ENCODE measurements at regions not wholly inside any gene's neighbourhood (a gene's known extent, or its start where the extent isn't known, plus 50 kb on each side); places are given as distances from the start of the nearest gene placed in this dataset.
"Not testable (repeated sequence)": the region's sequence is repeated elsewhere in the genome, so short reads cannot be mapped to it uniquely, and the experiment has no call there.

GRCh38 chr9:18032636-18033035 is 441.3 kb upstream of the ADAMTSL1 start:
- DNase-seq (ENCODE audit: low read depth): no peak

- DNase-seq (ENCODE audit: low read depth): no peak
Measured at GRCh38 chr9:18036422-18037187, 437.3 kb upstream of the ADAMTSL1 start.

GRCh38 chr9:18037981-18038380 is 436.0 kb upstream of the ADAMTSL1 start:
- DNase-seq (ENCODE audit: low read depth): no peak

GRCh38 chr9:18040327-18040726 is 433.6 kb upstream of the ADAMTSL1 start:
- no peak for DNase-seq (ENCODE audit: low read depth)

GRCh38 chr9:18043978-18044377 is 430.0 kb upstream of the ADAMTSL1 start:
- DNase-seq (ENCODE audit: low read depth): no peak

- DNase-seq (ENCODE audit: low read depth): no peak
Measured at GRCh38 chr9:18045326-18045725, 428.6 kb upstream of the ADAMTSL1 start.

GRCh38 chr9:18046068-18046467 is 427.9 kb upstream of the ADAMTSL1 start:
- no peak for DNase-seq (ENCODE audit: low read depth)

- DNase-seq (ENCODE audit: low read depth): no peak
Measured at GRCh38 chr9:18051638-18052037, 422.3 kb upstream of the ADAMTSL1 start.

DNA sequence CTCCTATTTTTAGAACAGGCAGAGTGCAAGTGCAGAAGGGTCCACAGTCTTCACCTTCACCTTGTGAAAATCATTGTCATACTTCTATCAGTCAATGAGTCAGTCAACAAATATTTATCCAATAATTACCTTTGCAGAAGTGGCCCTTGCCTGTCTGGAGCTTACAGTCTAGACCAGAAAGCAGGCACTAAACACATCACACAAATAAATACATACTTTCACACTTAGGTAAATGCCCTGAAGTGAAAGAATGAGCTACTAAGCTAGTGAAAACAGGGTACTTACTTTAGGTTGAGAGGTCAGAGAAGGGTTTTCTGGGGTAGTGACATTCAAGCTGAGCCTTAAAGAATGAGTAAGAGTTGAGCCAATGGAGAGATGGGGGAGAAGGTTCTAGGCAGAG is 421.9 kb upstream of the ADAMTSL1 start:
- no peak for DNase-seq (ENCODE audit: low read depth)

DNA sequence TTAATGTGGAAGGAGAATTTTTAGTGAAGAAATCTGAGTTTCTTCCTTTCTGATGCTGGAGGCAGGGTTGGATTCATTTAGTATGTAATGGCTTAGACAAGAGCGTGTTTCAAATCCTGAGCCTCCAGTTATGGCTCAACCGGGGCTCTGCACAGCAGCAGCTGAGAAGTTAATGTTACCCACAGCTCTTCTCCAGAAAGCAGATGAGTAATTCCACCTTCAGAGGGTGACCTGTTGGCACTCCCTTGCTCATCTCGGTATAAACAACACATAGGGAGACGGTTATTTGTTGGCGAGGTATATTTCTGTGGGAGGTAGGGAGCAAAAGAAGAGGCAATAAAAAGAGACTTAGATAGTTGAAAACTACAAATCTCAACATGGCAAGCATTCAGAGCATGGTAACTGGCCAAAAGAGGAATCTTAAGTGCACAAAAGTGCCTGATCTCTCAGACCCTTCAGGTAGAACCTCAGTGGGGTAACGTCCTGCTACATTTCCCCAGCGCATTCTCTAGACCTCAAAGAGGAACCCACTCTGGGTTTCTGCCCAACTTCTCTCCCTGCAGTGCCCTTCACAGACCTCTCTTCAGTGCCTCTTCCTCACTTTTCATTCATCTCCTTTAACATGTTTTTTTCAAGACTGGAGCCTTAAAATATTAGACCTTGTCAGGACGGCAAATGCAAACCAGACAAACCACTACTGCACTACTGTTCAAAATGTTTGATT is 417.5 kb upstream of the ADAMTSL1 start:
- no peak for DNase-seq (ENCODE audit: low read depth)

DNA sequence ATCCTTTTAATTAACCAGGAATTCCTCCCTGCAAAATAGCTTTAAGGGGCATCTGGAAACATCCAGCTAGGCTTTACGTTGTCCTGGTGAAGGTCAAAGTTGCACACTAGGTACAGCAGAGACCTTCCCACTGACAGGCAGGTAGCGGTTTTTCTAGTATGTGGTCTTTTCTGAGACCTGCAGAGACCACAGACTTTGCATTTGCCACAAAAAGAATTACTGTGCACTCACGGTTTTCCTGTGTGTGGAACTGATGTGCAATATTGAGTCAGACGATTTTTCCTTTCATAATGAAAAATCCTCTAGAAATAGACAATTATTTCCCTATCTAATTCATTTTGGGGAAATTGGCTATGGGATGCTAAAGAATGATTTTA is 417.0 kb upstream of the ADAMTSL1 start:
- DNase-seq (ENCODE audit: low read depth): no peak

DNA sequence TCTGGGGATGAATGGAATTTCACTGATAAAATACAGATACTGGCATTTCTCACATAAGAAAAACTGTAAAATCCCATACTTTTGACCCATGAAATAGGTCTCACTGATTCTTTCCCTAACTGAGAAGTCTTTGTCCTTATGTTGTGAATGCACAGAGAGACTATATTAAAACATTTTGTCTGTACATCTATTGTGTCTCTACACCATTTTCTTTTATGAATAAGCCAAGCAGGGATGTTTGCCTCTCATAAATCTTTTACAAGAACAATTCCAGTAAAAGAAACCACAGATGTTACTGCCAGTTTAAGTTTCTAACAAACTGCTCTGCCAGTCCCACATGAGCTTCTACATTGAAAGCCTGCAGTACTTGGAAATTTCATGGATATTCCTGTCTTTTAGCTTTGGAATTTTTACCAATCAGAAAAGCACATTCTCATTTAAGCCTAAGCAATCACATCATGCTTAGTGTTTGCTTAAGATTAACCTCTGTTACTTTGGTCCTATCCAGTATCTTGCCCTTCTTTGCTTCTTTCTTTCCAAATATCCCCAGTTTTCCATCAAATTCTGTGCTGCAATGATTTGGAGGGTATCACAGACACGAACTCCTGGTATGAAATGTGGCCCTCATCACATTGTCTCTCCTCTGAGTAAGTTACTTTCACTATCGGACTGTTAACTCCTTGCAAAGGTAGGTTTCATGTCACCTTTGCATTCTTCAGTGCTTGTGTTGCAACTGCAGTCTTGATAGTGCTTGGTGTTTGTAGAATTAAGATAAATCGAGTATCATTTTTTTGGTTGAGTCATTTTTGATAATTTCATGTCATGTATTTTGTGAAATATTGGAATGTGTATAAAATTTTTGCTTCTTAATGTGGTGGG is 415.1 kb upstream of the ADAMTSL1 start:
- no peak for DNase-seq (ENCODE audit: low read depth)

DNA sequence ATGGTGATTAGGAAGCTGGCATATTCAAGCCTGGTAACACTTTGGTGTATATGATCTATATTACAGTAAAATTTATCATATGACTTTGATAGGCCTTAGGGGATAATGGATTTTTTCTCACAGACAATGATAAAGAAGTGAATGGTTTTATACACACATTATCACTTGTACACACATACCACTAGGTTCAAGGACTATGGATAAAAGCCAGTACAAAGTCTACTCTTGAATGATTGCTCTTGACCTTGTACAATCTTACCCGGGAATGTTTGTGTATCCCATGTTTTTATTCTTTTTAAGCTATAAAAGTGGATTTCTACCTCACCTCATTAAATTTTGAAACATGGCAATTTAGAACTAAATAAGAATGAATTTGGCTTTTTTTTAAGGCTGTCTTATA is 414.5 kb upstream of the ADAMTSL1 start:
- DNase-seq (ENCODE audit: low read depth): no peak

DNA sequence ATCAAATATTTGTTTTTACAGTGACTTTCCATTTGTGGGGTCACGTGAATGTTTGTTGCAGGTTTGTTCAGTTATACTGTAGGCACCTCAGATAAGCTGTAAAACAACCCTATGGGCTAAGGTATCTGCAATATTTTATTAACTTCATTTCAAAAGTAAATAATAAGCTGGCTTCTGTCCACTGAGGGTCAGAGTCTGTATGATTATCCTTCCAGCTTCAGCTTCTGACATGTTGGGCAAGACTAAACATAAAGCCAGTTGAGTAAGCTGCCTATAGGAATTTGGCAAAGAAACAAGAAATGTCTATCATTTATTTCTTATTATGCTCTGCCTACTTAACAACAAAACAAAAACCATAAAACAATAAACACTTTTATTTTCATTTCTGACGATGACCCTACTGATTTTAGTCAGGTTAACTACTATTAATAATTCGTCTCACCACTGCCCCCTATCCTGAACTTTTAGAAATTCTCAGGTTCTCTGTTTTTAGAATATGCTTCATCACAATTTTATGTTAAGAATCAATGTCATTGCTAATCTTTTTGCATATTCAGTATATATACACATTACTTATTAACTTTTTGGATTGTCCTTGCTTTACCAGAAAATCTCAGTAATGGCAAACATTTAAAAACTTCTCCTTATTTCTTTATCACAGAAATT is 413.6 kb upstream of the ADAMTSL1 start:
- DNase-seq (ENCODE audit: low read depth): no peak

DNA sequence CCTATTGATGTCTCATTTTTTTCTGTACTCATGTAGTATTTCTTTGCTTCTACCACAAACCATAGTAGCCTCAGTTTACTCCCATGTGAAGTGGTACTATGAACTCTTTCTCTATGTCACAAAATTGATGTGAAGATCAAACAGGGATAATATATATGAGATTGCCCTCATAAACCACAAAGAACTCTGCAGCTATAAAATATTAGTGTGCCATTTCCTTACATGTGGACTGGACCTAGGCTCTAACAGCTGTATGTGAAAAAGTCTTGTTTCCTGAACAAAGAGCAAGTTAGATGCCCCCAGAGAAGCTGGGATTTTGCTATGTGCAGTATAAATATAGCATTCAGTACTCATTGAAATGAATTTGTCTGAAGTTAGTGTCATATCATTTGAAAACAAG is 412.6 kb upstream of the ADAMTSL1 start:
- no peak for DNase-seq (ENCODE audit: low read depth)

- no peak for DNase-seq (ENCODE audit: low read depth)
Measured at GRCh38 chr9:18061856-18062255, 412.1 kb upstream of the ADAMTSL1 start.

DNA sequence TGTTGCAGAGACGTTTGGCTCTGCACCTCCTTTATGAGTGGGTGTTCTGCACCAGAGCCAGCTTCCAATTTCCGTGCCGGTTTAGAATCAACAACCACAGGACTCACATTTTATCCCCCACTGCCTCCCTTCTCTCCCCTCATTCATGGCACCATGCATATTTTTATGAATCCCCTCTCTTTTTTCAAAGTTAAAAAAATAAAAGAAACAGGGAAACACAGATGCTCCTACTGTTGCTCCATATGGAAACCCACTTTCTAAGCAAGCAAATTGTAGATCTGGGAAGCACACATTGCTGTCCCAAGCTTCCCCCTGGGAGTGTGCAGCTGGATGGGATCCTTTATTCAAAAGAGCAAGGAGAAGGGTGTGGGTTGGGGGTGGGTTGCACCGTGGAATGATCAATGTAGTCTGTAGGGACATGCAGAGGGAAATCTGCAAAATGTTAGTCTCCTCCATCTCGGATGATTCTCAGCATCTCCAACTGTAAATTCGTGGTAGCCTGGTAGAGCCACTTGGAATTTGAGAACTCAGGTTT is 410.0 kb upstream of the ADAMTSL1 start:
- no peak for DNase-seq (ENCODE audit: low read depth)

- not testable (repeated sequence) for DNase-seq (ENCODE audit: low read depth)
Measured at GRCh38 chr9:18066608-18067007, 407.3 kb upstream of the ADAMTSL1 start.

DNA sequence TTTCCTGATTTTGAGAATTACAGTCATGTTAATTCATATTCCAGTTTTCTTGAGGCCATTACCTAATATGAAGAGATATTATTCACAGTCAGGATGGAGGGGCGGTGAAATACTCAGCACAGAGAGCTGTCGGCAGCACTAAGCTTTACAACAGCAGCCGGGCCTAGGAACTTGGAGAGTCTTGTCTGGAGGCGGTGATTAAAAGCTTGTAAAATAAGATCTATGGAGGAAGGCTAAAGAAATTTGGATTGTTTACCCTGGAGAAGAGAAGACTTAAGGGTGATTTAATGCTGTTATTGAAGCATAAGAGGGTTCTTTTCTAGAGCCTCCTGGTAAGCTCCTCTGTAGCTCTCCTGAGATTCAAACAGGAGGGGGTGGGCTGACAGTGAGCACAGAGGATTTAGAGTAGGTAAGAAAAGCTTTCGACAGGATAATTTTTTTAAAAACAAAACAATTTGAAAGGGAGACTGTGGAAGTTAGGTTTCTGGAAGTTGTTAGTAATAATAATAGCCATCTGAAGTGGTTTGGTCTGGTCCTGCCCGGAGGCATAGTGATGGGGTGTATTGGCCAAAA is 406.3 kb upstream of the ADAMTSL1 start:
- DNase-seq (ENCODE audit: low read depth): no peak

GRCh38 chr9:18068900-18069299 is 405.1 kb upstream of the ADAMTSL1 start:
- DNase-seq (ENCODE audit: low read depth): no peak

DNA sequence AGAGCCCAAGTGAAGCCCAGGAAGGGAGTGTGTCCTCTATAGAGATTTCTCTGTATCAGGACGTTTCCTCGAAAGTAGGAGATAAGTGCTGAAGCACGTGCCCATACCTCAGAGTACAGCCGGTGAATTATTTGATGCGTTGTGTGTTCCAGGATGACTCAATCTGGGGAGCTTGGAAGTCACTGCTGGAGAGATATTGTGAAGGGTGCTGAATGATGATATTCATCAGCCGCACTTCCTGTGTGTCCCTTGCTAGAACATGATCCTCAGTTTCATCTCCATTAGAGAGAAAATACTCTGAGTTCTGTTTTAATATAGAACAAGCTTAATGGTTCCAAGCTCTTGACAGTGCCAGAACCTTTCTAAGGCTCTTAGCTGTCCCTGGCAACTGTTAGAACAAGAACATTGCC is 402.3 kb upstream of the ADAMTSL1 start:
- peak; percentile 3 for DNase-seq (ENCODE audit: low read depth)

All from Daoy (cell line).